OCI-LY3 (cell line): ENCODE measurements at regions not wholly inside any gene's neighbourhood (a gene's known extent, or its start where the extent isn't known, plus 50 kb on each side); places are given as distances from the start of the nearest gene placed in this dataset.
"Not testable (repeated sequence)": the region's sequence is repeated elsewhere in the genome, so short reads cannot be mapped to it uniquely, and the experiment has no call there.

Source experiments
- H2AFZ ChIP-seq: fragments of 200-600, 300-600 bp; shearing (Covaris generic); 2 replicates; pipeline ENCODE4 v1.6.0; 2014; ENCODE audit warnings: antibody characterized with exemption, low read depth, low read length
- H3K27ac ChIP-seq: fragments of 200-600, 300-600 bp; sonication (generic); 2 replicates; pipeline ENCODE4 v1.5.1; 2014; ENCODE audit warnings: mild to moderate bottlenecking, low read length, moderate library complexity, mixed read lengths
- H3K27me3 ChIP-seq: fragments of 200-600, 300-600 bp; sonication (generic); 2 replicates; pipeline ENCODE4 v1.6.1; 2014; ENCODE audit warnings: low read depth, low read length, mixed read lengths
- H3K36me3 ChIP-seq: fragments of 200-600, 300-600 bp; sonication (generic); replicated peaks from 2 replicates; pipeline ENCODE3; 2014; ENCODE audit warnings: low read depth, low read length, mixed read lengths
- H3K4me1 ChIP-seq: fragments of 300-600, 200-600 bp; sonication (generic); 2 replicates; pipeline ENCODE4 v1.6.1; 2014; ENCODE audit warnings: low read length, mixed read lengths
- H3K4me2 ChIP-seq: fragments of 200-600, 300-600 bp; sonication (generic); 2 replicates; pipeline ENCODE4 v1.6.1; 2014; ENCODE audit warnings: low read length, mixed read lengths
- H3K4me3 ChIP-seq: fragments of 300-600, 200-600 bp; sonication (generic); 2 replicates; pipeline ENCODE4 v1.5.1; 2014; ENCODE audit warnings: antibody characterized with exemption, mild to moderate bottlenecking, low read length, moderate library complexity
- H3K79me2 ChIP-seq: fragments of 300-600, 200-600 bp; shearing (Covaris generic); 2 replicates; pipeline ENCODE4 v1.6.1; 2014; ENCODE audit warnings: mild to moderate bottlenecking, low read length, mixed read lengths
- H3K9ac ChIP-seq: fragments of 300-600, 200-600 bp; shearing (Covaris generic); 2 replicates; pipeline ENCODE4 v1.6.0; 2014; ENCODE audit warnings: mild to moderate bottlenecking, low read length, moderate library complexity
- H3K9me3 ChIP-seq: fragments of 200-600, 300-600 bp; shearing (Covaris generic); 2 replicates; pipeline ENCODE4 v1.6.1; 2014; ENCODE audit warnings: low read length, mixed read lengths; ENCODE audit not compliant: insufficient read depth
- H4K20me1 ChIP-seq: fragments of 200-600, 300-600 bp; sonication (generic); 2 replicates; pipeline ENCODE4 v1.6.1; 2016; ENCODE audit warnings: low read length, mixed read lengths; ENCODE audit not compliant: insufficient read depth
- EZH2phosphoT487 ChIP-seq: fragments of 200-600 bp; shearing (Covaris generic); IDR thresholded peaks from 2 replicates; pipeline ENCODE4 v1.6.1; 2018; ENCODE audit warnings: antibody characterized with exemption, mixed run types, low read depth
- TF ChIP-seq, protein P1 (sequence below): fragments of 200-600, 300-600 bp; sonication (generic); IDR thresholded peaks from 2 replicates; pipeline ENCODE4 v1.5.1; 2014; ENCODE audit warnings: antibody characterized with exemption, low read length, low read depth

DNA sequence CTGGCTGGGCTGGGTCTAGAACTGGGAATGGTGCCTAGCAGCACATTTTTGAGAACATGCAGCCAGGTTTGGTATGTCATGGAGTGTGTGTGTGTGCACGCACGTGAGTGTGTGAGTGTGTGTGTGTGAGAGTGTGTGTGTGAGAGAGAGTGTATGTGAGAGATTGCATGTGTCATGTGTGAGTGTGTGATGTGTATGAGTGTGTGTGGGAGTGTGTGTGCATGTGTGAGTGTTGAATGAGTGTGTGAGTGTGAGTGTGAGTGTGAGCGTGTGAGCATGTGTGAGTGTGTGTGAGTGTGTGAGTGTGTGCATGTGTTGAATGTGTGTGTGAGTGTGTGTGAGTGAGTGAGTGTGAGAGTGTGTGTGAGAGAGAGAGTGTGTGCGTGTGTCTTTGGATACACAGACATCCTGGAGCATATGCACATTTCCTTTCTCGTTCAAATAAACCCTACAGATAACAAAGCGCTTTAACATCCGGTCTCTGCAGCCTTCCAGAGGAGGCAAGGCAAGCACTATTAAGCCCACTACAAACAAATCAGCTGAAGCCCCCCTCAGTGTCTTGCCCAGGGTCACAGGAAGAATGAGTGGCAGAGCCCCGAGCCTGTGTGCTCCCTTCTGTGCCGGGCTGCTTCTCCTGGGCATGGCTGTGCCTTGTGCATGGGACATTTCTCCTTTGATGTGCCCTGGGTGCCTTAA lies 108.7 kb upstream of the ETV6 start:
- no peaks in the 10 kb centered on the region for H4K20me1 ChIP-seq
- H2AFZ ChIP-seq, result no peak overlapping the region
- H3K4me2 ChIP-seq, result no peak overlapping the region

DNA sequence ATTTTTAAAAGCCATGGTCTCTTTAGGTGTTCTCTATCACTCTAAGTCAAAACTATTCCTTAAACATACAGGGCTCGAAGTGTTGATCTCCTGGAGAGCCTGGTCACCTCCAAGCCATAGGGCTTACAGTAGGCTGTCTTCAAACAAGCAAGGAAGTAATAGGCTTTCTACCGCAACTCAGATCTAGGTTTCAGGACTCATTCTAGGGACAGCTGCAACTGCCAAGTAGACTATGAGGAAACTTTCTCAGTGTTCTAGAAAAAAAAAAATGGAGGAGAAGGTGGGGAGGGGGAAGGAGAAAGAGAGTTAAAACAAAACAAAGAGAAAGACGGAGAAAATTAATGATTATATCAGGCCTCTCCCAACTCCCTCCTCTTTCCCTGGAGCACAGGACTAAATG lies 106.9 kb upstream of the ETV6 start:
- Histone ChIP-seq H3K4me3 (no peak overlapping the region), H3K36me3 (no peaks in the 10 kb centered on the region), H2AFZ (no peak overlapping the region), H3K27ac (no peak overlapping the region), H3K27me3 (no peaks in the 10 kb centered on the region), H4K20me1 (no peaks in the 10 kb centered on the region), H3K9me3 (no peaks in the 10 kb centered on the region), H3K4me2 (no peak overlapping the region), H3K9ac (no peak overlapping the region), H3K4me1 (peaks cover 17% of the 10 kb centered on the region), H3K79me2 (no peaks in the 10 kb centered on the region)
- TF ChIP-seq, protein P1, sequence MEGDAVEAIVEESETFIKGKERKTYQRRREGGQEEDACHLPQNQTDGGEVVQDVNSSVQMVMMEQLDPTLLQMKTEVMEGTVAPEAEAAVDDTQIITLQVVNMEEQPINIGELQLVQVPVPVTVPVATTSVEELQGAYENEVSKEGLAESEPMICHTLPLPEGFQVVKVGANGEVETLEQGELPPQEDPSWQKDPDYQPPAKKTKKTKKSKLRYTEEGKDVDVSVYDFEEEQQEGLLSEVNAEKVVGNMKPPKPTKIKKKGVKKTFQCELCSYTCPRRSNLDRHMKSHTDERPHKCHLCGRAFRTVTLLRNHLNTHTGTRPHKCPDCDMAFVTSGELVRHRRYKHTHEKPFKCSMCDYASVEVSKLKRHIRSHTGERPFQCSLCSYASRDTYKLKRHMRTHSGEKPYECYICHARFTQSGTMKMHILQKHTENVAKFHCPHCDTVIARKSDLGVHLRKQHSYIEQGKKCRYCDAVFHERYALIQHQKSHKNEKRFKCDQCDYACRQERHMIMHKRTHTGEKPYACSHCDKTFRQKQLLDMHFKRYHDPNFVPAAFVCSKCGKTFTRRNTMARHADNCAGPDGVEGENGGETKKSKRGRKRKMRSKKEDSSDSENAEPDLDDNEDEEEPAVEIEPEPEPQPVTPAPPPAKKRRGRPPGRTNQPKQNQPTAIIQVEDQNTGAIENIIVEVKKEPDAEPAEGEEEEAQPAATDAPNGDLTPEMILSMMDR, result no peak
- no peak for TF ChIP-seq EZH2phosphoT487

More for the DNA sequence above, 108.7 kb upstream of the ETV6 start:
- Histone ChIP-seq H3K9ac (no peak overlapping the region), H3K4me1 (peaks cover 9% of the 10 kb centered on the region), H3K4me3 (no peak overlapping the region), H3K36me3 (no peaks in the 10 kb centered on the region), H3K79me2 (no peaks in the 10 kb centered on the region), H3K27ac (no peak overlapping the region), H3K27me3 (no peaks in the 10 kb centered on the region), H3K9me3 (no peaks in the 10 kb centered on the region)
- TF ChIP-seq, protein P1, result no peak

DNA sequence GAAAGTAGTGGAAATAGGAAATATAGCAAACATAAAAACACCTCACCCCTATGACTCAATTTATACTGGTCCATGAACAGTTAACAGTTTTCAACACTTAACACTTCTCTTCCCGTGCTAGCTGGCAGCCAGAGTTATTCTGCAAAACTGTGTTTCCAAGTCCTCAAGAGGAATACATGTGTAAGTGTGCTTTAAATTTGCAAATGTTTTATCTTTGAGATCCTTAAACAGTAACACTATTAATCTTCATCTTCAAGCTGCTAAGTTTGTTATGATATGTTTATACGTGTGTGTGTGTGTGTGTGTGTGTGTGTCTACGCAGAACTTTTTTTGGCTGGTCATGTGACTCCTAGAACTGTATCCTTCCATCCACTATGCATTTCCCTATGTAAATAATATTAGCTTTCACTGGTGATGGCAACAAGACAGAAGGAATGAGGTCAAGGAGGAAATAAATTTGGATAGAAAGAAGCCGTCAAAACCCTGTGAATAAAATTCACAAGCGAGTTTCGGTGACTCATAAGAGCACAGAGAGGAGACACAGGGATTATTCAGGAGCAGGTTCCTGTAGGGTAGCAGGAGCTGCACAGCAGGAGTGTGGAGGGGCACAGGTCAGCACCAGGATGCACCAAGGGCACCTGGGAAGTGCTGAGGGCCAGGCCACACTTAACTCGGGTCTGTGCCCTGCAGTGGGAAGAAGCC lies 105.9 kb upstream of the ETV6 start:
- H3K27me3 ChIP-seq, result no peaks in the 10 kb centered on the region
- H4K20me1 ChIP-seq, result no peaks in the 10 kb centered on the region
- no peak overlapping the region for H3K4me3 ChIP-seq
- H3K27ac ChIP-seq, result no peak overlapping the region
- H3K4me2 ChIP-seq, result no peak overlapping the region
- no peaks in the 10 kb centered on the region for H3K9me3 ChIP-seq
- H3K4me1 ChIP-seq, result peaks cover 17% of the 10 kb centered on the region
- no peak overlapping the region for H3K9ac ChIP-seq
- H3K79me2 ChIP-seq, result no peaks in the 10 kb centered on the region
- H3K36me3 ChIP-seq, result no peaks in the 10 kb centered on the region
- TF ChIP-seq EZH2phosphoT487, result no peak
- TF ChIP-seq, protein P1, result no peak
- H2AFZ ChIP-seq, result no peak overlapping the region

DNA sequence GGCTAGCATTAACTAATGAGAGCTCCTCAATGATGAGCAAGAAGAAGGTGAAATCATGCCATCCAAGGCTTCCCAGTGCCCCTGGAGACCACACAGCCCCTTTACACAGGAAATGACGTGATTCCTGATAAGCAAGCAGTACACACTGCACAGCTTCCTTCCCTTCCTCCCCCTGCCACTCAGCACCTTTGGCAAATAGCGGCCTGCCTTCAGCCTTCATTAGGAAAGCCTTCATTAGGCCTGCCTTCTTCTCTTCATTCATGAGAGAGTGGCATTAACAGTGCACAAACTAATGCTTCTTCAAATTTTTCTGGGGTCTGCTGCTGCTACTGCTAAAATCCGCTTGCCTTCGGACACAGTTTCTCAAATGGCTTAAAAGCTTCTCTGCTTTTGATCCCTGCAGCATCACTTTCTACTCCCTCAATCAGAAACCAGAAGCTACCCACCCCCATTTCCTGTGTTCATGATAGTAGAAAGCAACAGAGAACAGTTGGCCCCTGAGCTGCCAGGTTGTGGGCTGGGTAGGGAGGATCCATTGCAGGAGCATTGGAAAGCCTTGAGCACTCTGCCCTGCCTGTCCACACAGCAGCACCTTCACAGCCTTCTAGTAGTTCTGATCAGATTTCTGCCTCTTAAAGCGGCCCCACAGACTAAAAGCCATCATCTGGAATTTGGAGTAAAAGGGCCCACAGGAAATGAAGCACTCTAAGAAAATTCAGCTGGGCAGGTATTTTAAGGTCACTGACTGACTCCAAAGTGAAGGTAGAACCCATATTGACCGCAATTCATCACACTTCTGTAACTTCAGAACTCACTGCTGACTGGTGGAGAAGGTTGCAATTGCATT lies 103.8 kb upstream of the ETV6 start:
- Histone ChIP-seq H3K9me3 (no peaks in the 10 kb centered on the region), H3K4me2 (peak overlapping the region; percentile 36), H3K9ac (no peak overlapping the region), H4K20me1 (no peaks in the 10 kb centered on the region), H2AFZ (peak overlapping the region; percentile 29; the same call in 1 of the 2 replicates), H3K27me3 (no peaks in the 10 kb centered on the region), H3K79me2 (no peaks in the 10 kb centered on the region), H3K4me1 (peaks cover 17% of the 10 kb centered on the region), H3K27ac (no peak overlapping the region), H3K36me3 (no peaks in the 10 kb centered on the region), H3K4me3 (no peak overlapping the region)
- no peak for TF ChIP-seq EZH2phosphoT487
- TF ChIP-seq, protein P1, result no peak

DNA sequence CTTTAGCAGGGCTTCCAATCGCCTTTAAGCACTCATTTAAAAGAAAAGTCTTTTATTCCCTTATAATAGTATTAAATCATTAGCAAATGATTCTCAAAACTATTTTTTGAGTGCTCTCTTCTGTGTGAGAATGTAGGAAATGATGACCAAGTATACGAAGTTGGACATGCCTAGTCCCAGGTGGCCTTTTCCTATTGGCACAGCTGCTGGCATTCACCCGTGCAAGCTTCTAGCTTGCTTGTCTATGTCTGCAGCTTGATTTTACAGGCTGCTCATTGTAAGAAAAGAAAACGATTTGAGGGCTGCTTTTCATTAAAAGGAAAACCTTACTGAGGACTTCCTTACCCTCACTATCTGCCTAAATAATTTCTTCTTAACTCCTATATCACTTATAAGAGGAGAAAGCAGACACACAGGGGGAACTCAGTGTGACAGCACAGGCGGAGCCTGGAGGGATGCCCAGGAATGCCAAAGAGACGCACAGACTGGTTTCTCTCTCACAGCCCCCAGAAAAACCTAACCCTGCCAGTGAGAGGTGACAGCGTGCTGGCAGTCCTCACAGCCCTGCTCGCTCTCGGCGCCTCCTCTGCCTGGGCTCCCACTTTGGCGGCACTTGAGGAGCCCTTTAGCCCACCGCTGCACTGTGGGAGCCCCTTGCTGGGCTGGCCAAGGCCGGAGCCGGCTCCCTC lies 102.7 kb upstream of the ETV6 start:
- H3K4me2 ChIP-seq, result 0 out of 2 replicates have a peak overlapping the region, but pooled peaks have one; percentile 36
- not testable (repeated sequence) for H3K4me3 ChIP-seq, H3K9ac ChIP-seq

More for the DNA sequence above, 102.7 kb upstream of the ETV6 start:
- not testable (repeated sequence) for H3K27me3 ChIP-seq, H3K79me2 ChIP-seq, H3K27ac ChIP-seq, H4K20me1 ChIP-seq, H3K36me3 ChIP-seq, H3K9me3 ChIP-seq
- peaks cover 17% of the 10 kb centered on the region for H3K4me1 ChIP-seq
- 0 out of 2 replicates have a peak overlapping the region, but pooled peaks have one; percentile 29 for H2AFZ ChIP-seq
